Muscle layer of colon (tissue), 2 donors: ENCODE measurements at regions not wholly inside any gene's neighbourhood (a gene's known extent, or its start where the extent isn't known, plus 50 kb on each side); places are given as distances from the start of the nearest gene placed in this dataset.

Source experiments
- H3K27ac ChIP-seq: one replicate; pipeline ENCODE4 v1.7.0; 2013; ENCODE audit warnings: low read depth, mild to moderate bottlenecking, low read length, moderate library complexity
- H3K27me3 ChIP-seq, 2 donors: one replicate each; pipeline ENCODE4 v1.7.0; 2013; ENCODE audit warnings: low read length in 2 of 2, mild to moderate bottlenecking in 2 of 2; ENCODE audit not compliant: insufficient read depth in 2 of 2, control insufficient read depth in 1 of 2
- H3K36me3 ChIP-seq: one replicate; pipeline ENCODE4 v1.7.0; 2013; ENCODE audit warnings: mild to moderate bottlenecking, low read length; ENCODE audit not compliant: insufficient read depth
- H3K4me1 ChIP-seq: one replicate; pipeline ENCODE4 v1.7.0; 2013; ENCODE audit warnings: mild to moderate bottlenecking, low read length; ENCODE audit not compliant: insufficient read depth
- H3K4me3 ChIP-seq, 2 donors: one replicate each; pipeline ENCODE4 v1.7.0; 2013; ENCODE audit warnings: low read length in 2 of 2, low read depth in 1 of 2, mild to moderate bottlenecking in 1 of 2, moderate library complexity in 1 of 2
- H3K9ac ChIP-seq: one replicate; pipeline ENCODE4 v1.7.0; 2013; ENCODE audit warnings: low read length
- H3K9me3 ChIP-seq: one replicate; pipeline ENCODE4 v1.7.0; 2013; ENCODE audit warnings: mild to moderate bottlenecking, low read length
- donor health status: abdominal sarcoma.
- donor health status: Adenocarcinoma of cecum.

GRCh38 chr18:37946324-37946723 is 380.7 kb upstream of the CELF4 start:
- Histone ChIP-seq H3K4me3 (no peak overlapping the region), H3K36me3 (no peaks in the 10 kb centered on the region), H3K9ac (no peak overlapping the region), H3K4me1 (no peaks in the 10 kb centered on the region), H3K9me3 (no peaks in the 10 kb centered on the region), H3K27me3 (no peaks in the 10 kb centered on the region), H3K27ac (no peak overlapping the region)

GRCh38 chr18:37944700-37945270 is 379.2 kb upstream of the CELF4 start:
- H3K9me3 ChIP-seq: no peaks in the 10 kb centered on the region
- H3K9ac ChIP-seq: no peak overlapping the region
- no peaks in the 10 kb centered on the region for H3K36me3 ChIP-seq
- H3K27me3 ChIP-seq: no peaks in the 10 kb centered on the region
- no peak overlapping the region for H3K4me3 ChIP-seq
- no peaks in the 10 kb centered on the region for H3K4me1 ChIP-seq
- H3K27ac ChIP-seq: no peak overlapping the region

GRCh38 chr18:37937287-37937686 is 371.7 kb upstream of the CELF4 start:
- Histone ChIP-seq H3K27me3 (no peaks in the 10 kb centered on the region), H3K9me3 (no peaks in the 10 kb centered on the region), H3K4me3 (no peak overlapping the region), H3K9ac (no peak overlapping the region), H3K27ac (no peak overlapping the region), H3K4me1 (no peaks in the 10 kb centered on the region), H3K36me3 (no peaks in the 10 kb centered on the region)

GRCh38 chr18:37935086-37935485 is 369.5 kb upstream of the CELF4 start:
- no peak overlapping the region for H3K4me3 ChIP-seq
- no peaks in the 10 kb centered on the region for H3K4me1 ChIP-seq
- H3K36me3 ChIP-seq: no peaks in the 10 kb centered on the region
- H3K27ac ChIP-seq: no peak overlapping the region
- H3K9ac ChIP-seq: no peak overlapping the region
- no peaks in the 10 kb centered on the region for H3K27me3 ChIP-seq
- H3K9me3 ChIP-seq: no peaks in the 10 kb centered on the region

DNA sequence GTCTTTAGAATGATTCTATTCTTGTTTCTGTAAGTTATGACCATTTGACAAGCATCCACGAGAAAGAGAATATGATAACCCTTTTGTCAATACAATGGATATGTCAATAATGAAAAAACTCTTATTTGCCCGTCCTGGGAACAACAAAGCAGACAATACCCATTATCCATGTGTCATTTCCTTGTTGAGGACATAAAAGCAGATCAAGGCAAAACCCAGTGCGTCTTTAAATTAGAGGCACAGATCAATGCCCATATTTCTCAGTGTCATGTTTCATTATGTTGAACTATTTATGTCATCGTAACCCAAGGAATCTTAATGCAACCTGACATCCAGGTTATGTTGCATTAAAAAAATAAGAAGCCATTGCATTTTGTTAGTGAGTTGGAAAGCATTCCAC is 365.0 kb upstream of the CELF4 start:
- Histone ChIP-seq H3K9me3 (no peaks in the 10 kb centered on the region), H3K27me3 (no peaks in the 10 kb centered on the region), H3K4me1 (no peaks in the 10 kb centered on the region), H3K9ac (no peak overlapping the region), H3K27ac (no peak overlapping the region), H3K36me3 (no peaks in the 10 kb centered on the region), H3K4me3 (no peak overlapping the region)

- Histone ChIP-seq H3K9me3 (no peaks in the 10 kb centered on the region), H3K27ac (no peak overlapping the region), H3K27me3 (no peaks in the 10 kb centered on the region), H3K36me3 (no peaks in the 10 kb centered on the region), H3K4me1 (no peaks in the 10 kb centered on the region), H3K9ac (no peak overlapping the region), H3K4me3 (no peak overlapping the region)
These were observed 356.6 kb upstream of the CELF4 start for GRCh38 chr18:37922162-37922561.

DNA sequence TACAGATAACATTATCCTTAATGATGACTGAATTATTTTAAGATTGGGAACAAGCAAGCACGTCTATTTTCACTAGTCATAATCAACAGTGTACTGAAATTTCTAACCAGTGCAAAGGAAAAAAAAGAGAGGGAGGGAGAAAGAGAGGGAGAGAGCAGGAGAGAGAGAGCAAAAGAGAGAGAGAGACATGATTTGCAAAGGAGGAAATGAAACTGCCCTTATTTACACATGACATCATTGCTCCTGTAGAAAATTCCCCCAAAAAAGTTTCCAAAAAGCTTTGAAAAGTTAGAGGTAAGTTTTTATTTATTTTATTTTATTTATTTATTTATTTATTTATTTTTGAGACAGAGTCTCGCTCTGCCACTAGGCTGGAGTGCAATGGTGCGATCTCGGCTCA is 355.3 kb upstream of the CELF4 start:
- no peaks in the 10 kb centered on the region for H3K36me3 ChIP-seq
- no peaks in the 10 kb centered on the region for H3K4me1 ChIP-seq
- no peak overlapping the region for H3K9ac ChIP-seq
- H3K9me3 ChIP-seq: no peaks in the 10 kb centered on the region
- H3K27ac ChIP-seq: no peak overlapping the region
- H3K27me3 ChIP-seq: no peaks in the 10 kb centered on the region
- H3K4me3 ChIP-seq: no peak overlapping the region

DNA sequence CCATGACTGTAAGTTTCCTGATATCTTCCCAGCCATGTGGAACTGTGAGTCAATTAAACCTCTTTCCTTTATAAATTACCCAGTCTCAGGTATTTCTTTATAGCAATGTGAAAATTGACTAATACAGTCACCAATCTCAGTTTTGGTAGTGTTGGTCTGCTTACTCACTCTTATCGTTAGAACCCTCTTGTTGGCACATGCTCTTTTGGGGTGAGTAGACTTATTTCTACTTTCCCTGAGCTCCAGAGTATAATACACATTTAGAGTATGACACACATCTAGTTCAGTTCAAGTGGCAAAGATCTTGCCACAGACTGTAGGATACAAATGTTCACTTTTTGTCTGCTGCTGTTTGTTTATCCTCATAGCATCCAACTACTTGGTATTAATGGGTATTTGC is 347.5 kb upstream of the CELF4 start:
- Histone ChIP-seq H3K27ac (no peak overlapping the region), H3K27me3 (no peaks in the 10 kb centered on the region), H3K9ac (no peak overlapping the region), H3K9me3 (no peaks in the 10 kb centered on the region), H3K4me3 (no peak overlapping the region), H3K4me1 (no peaks in the 10 kb centered on the region), H3K36me3 (no peaks in the 10 kb centered on the region)

DNA sequence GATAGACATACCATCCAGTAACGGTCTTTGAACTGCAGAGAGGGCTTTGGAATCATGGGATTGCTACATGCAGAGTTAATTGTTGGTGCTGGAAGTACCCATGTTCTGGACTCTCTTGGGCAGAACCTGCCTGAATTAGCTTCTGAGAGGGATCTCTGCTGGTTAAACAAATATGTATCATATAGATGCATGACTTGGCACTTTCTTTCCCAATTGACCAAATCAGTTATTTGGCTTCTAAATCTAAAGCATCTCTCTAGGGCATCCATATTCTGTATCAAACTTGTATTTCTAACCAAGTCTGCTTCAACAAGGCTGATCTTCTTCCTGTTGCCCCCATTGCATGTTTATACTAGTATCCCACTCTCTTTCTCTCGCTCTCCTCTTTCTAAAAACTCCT is 336.7 kb upstream of the CELF4 start:
- no peaks in the 10 kb centered on the region for H3K27me3 ChIP-seq
- no peaks in the 10 kb centered on the region for H3K4me1 ChIP-seq
- H3K9ac ChIP-seq: no peak overlapping the region

GRCh38 chr18:37900326-37900725 is 334.7 kb upstream of the CELF4 start:
- Histone ChIP-seq H3K4me1 (no peaks in the 10 kb centered on the region), H3K36me3 (no peaks in the 10 kb centered on the region), H3K4me3 (no peak overlapping the region), H3K9ac (no peak overlapping the region), H3K27me3 (no peaks in the 10 kb centered on the region), H3K27ac (no peak overlapping the region), H3K9me3 (no peaks in the 10 kb centered on the region)

More for the DNA sequence above, 336.7 kb upstream of the CELF4 start:
- Histone ChIP-seq H3K27ac (no peak overlapping the region), H3K36me3 (no peaks in the 10 kb centered on the region), H3K4me3 (no peak overlapping the region), H3K9me3 (no peaks in the 10 kb centered on the region)

GRCh38 chr18:37889963-37890362 is 324.4 kb upstream of the CELF4 start:
- no peak overlapping the region for H3K27ac ChIP-seq
- no peaks in the 10 kb centered on the region for H3K27me3 ChIP-seq
- H3K4me1 ChIP-seq: no peaks in the 10 kb centered on the region
- no peaks in the 10 kb centered on the region for H3K9me3 ChIP-seq
- no peaks in the 10 kb centered on the region for H3K36me3 ChIP-seq
- H3K9ac ChIP-seq: no peak overlapping the region
- no peak overlapping the region for H3K4me3 ChIP-seq

GRCh38 chr18:37874721-37875120 is 309.1 kb upstream of the CELF4 start:
- Histone ChIP-seq H3K4me1 (no peaks in the 10 kb centered on the region), H3K4me3 (no peak overlapping the region), H3K27me3 (no peaks in the 10 kb centered on the region), H3K9me3 (no peaks in the 10 kb centered on the region), H3K9ac (no peak overlapping the region), H3K27ac (no peak overlapping the region), H3K36me3 (no peaks in the 10 kb centered on the region)
